GM12892 (cell line): ENCODE measurements at regions not wholly inside any gene's neighbourhood (a gene's known extent, or its start where the extent isn't known, plus 50 kb on each side); places are given as distances from the start of the nearest gene placed in this dataset.

Experiments
- POLR2A ChIP-seq: IDR thresholded peaks from 2 replicates; pipeline ENCODE4 v1.6.1; 2011; ENCODE audit warnings: low read depth, low read length, control low read depth
- POLR2AphosphoS5 ChIP-seq: IDR thresholded peaks from 2 replicates; pipeline ENCODE4 v1.6.1; 2011; ENCODE audit warnings: low read depth, low read length, control low read depth

GRCh38 chr7:9302436-9302835, 869.0 kb downstream of the NXPH1 start:
- TF ChIP-seq POLR2A (no peak), POLR2AphosphoS5 (no peak)
